H9 (cell line): ENCODE measurements at regions not wholly inside any gene's neighbourhood (a gene's known extent, or its start where the extent isn't known, plus 50 kb on each side); places are given as distances from the start of the nearest gene placed in this dataset.
A peak's percentile ranks its signal among the peaks of the same experiment; 100 is the strongest.

Experiments used
- DNase-seq: peaks from one replicate; pipeline ENCODE4 v3.0.0-alpha.2; 2017
- H2AFZ ChIP-seq: one replicate; pipeline ENCODE4 v1.6.1; 2013; ENCODE audit warnings: mild to moderate bottlenecking, low read length, control low read depth, moderate library complexity
- H2AK5ac ChIP-seq: 2 replicates; pipeline ENCODE4 v1.6.1; 2013; ENCODE audit warnings: low read length, control low read depth, mixed read lengths; ENCODE audit not compliant: insufficient read length
- H2BK120ac ChIP-seq: one replicate; pipeline ENCODE4 v1.6.1; 2013; ENCODE audit warnings: low read depth, mild to moderate bottlenecking, low read length, control low read depth, inconsistent platforms; ENCODE audit not compliant: poor library complexity, severe bottlenecking
- H2BK12ac ChIP-seq: 2 replicates; pipeline ENCODE4 v1.6.1; 2013; ENCODE audit warnings: low read length, control low read depth, mixed read lengths, low read depth; ENCODE audit not compliant: insufficient read length
- H2BK15ac ChIP-seq: 2 replicates; pipeline ENCODE4 v1.6.1; 2013; ENCODE audit warnings: low read depth, low read length, control low read depth
- H2BK20ac ChIP-seq: one replicate; pipeline ENCODE4 v1.6.1; 2013; ENCODE audit warnings: low read depth, mild to moderate bottlenecking, low read length, control low read depth, inconsistent platforms; ENCODE audit not compliant: poor library complexity, severe bottlenecking
- H2BK5ac ChIP-seq: 2 replicates; pipeline ENCODE4 v1.6.1; 2013; ENCODE audit warnings: low read length, control low read depth, mixed read lengths; ENCODE audit not compliant: insufficient read length
- H3K14ac ChIP-seq: 2 replicates; pipeline ENCODE4 v1.6.1; 2013; ENCODE audit warnings: low read length, control low read depth; ENCODE audit not compliant: insufficient read depth
- H3K18ac ChIP-seq: 2 replicates; pipeline ENCODE4 v1.6.1; 2013; ENCODE audit warnings: low read depth, mild to moderate bottlenecking, mixed read lengths, low read length, control low read depth; ENCODE audit not compliant: insufficient read length
- H3K23ac ChIP-seq: 2 replicates; pipeline ENCODE4 v1.6.1; 2013; ENCODE audit warnings: low read length, control low read depth, mixed read lengths, low read depth; ENCODE audit not compliant: insufficient read length
- H3K23me2 ChIP-seq: 2 replicates; pipeline ENCODE4 v1.6.1; 2013; ENCODE audit warnings: low read depth, mild to moderate bottlenecking, mixed read lengths, low read length, control low read depth; ENCODE audit not compliant: insufficient read length, poor library complexity, severe bottlenecking
- H3K27ac ChIP-seq: 2 replicates; pipeline ENCODE4 v1.5.1; 2013; ENCODE audit warnings: low read length, control low read depth, mixed read lengths, low read depth; ENCODE audit not compliant: insufficient read length
- H3K27me3 ChIP-seq: 2 replicates; pipeline ENCODE4 v1.6.1; 2013; ENCODE audit warnings: low read length, control low read depth, inconsistent platforms; ENCODE audit not compliant: insufficient read depth
- H3K4ac ChIP-seq: 2 replicates; pipeline ENCODE4 v1.6.1; 2013; ENCODE audit warnings: low read depth, mild to moderate bottlenecking, control low read depth, inconsistent platforms, low read length, moderate library complexity
- H3K4me1 ChIP-seq: 2 replicates; pipeline ENCODE4 v1.6.1; 2013; ENCODE audit warnings: low read length, control low read depth, inconsistent platforms; ENCODE audit not compliant: insufficient read depth
- H3K4me2 ChIP-seq: 2 replicates; pipeline ENCODE4 v1.6.1; 2013; ENCODE audit warnings: low read length, control low read depth, mixed read lengths; ENCODE audit not compliant: insufficient read length, insufficient read depth
- H3K56ac ChIP-seq: 2 replicates; pipeline ENCODE4 v1.6.1; 2013; ENCODE audit warnings: low read depth, mild to moderate bottlenecking, mixed read lengths, low read length, control low read depth; ENCODE audit not compliant: insufficient read length
- H3K79me1 ChIP-seq: 2 replicates; pipeline ENCODE4 v1.6.1; 2013; ENCODE audit warnings: low read depth, mild to moderate bottlenecking, moderate library complexity, low read length, control low read depth, inconsistent platforms; ENCODE audit not compliant: insufficient read depth, poor library complexity, severe bottlenecking
- H3K79me2 ChIP-seq: 2 replicates; pipeline ENCODE4 v1.6.1; 2013; ENCODE audit warnings: low read length, control low read depth, inconsistent platforms; ENCODE audit not compliant: insufficient read depth
- H3K9ac ChIP-seq: 2 replicates; pipeline ENCODE4 v1.6.1; 2013; ENCODE audit warnings: low read length, control low read depth, mixed read lengths; ENCODE audit not compliant: insufficient read length; ENCODE audit errors: extremely low read depth
- H3K9me3 ChIP-seq: one replicate; pipeline ENCODE4 v1.6.1; 2013; ENCODE audit warnings: low read depth, low read length, inconsistent platforms; ENCODE audit not compliant: control insufficient read depth
- H3T11ph ChIP-seq: one replicate; pipeline ENCODE4 v1.6.1; 2013; ENCODE audit warnings: mild to moderate bottlenecking, low read length, control low read depth, inconsistent platforms
- H4K20me1 ChIP-seq: one replicate; pipeline ENCODE4 v1.6.1; 2013; ENCODE audit not compliant: control insufficient read depth, insufficient read length, insufficient read depth
- H4K5ac ChIP-seq: 2 replicates; pipeline ENCODE4 v1.6.1; 2013; ENCODE audit warnings: low read depth, mild to moderate bottlenecking, mixed read lengths, low read length, control low read depth; ENCODE audit not compliant: insufficient read length
- H4K8ac ChIP-seq: replicated peaks from 2 replicates; pipeline ENCODE4 v1.6.1; 2013; ENCODE audit warnings: low read length, control low read depth, mixed read lengths, low read depth; ENCODE audit not compliant: insufficient read length
- H4K91ac ChIP-seq: 2 replicates; pipeline ENCODE4 v1.6.1; 2013; ENCODE audit warnings: low read depth, mild to moderate bottlenecking, moderate library complexity, mixed read lengths, low read length, control low read depth; ENCODE audit not compliant: insufficient read length
- H3K27ac Mint-ChIP-seq, 3 experiments: 2 replicates in 2 of 3; 3 replicates in 1 of 3; pipeline ENCODE4 v1.8.0; 2020 to 2021; ENCODE audit warnings: mixed read lengths in 3 of 3, mild to moderate bottlenecking in 1 of 3, moderate library complexity in 1 of 3
- H3K27me3 Mint-ChIP-seq: 2 replicates; pipeline ENCODE4 v1.8.0; 2021; ENCODE audit warnings: low read depth, mild to moderate bottlenecking, moderate library complexity, mixed read lengths
- H3K36me3 Mint-ChIP-seq, 3 experiments: 2 replicates in 2 of 3; 3 replicates in 1 of 3; pipeline ENCODE4 v1.8.0; 2020 to 2021; ENCODE audit warnings: low read depth in 3 of 3, mixed read lengths in 3 of 3; ENCODE audit not compliant: insufficient read depth in 1 of 3
- H3K4me1 Mint-ChIP-seq, 2 experiments: 2 replicates each; pipeline ENCODE4 v1.8.0; 2020; ENCODE audit warnings: mixed read lengths in 2 of 2
- H3K4me3 Mint-ChIP-seq, 2 experiments: 2 replicates in 1 of 2; 3 replicates in 1 of 2; pipeline ENCODE4 v1.8.0; 2020 to 2021; ENCODE audit warnings: mild to moderate bottlenecking in 2 of 2, mixed read lengths in 2 of 2, moderate library complexity in 1 of 2
- H3K9me3 Mint-ChIP-seq, 2 experiments: 2 replicates in 1 of 2; 3 replicates in 1 of 2; pipeline ENCODE4 v1.8.0; 2020; ENCODE audit warnings: mild to moderate bottlenecking in 2 of 2, mixed read lengths in 2 of 2, moderate library complexity in 1 of 2
- TF ChIP-seq, protein P1 (sequence below): fragments of 200-600 bp; sonication (generic); conservative IDR thresholded peaks from 3 replicates; pipeline ENCODE4 v1.8.0; 2021; ENCODE audit warnings: antibody characterized with exemption, mild to moderate bottlenecking

DNA sequence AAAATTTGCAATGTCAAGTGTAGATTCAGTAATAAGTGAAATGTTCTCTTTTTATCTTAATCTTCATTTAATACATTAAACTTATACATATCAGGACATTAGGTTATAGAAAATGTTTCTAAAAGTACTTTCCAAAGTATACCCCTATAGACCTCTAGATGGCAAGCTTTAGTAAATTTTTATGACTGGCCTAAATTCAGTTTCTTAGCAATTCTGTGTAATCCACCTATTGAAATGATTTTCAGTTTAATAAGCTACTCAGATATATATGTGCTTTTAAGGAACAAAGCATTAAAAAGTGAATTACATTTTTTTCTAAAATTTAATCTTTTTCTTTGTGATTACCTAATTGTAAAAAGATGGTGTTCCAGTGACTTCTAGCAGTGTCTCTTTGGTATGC is 342.2 kb downstream of the GBE1 start:
- H4K8ac ChIP-seq: no peak overlapping the region
- no peaks in the 10 kb centered on the region for H3K9me3 ChIP-seq
- no peak overlapping the region for H4K5ac ChIP-seq
- no peaks in the 10 kb centered on the region for H3K4me1 ChIP-seq
- no peak for DNase-seq
- no peak overlapping the region for H3K9ac ChIP-seq
- H3K4ac ChIP-seq: no peak overlapping the region
- Mint-ChIP-seq H3K4me1 (peaks cover 0 to 2% of the 10 kb centered on the region in 2 experiments; a peak in 2 of 4 replicates), H3K9me3 (no peaks in the 10 kb centered on the region), H3K27me3 (no peaks in the 10 kb centered on the region; the same call in 1 of the 2 replicates), H3K36me3 (0 out of 7 replicates have a peak, but pooled peaks cover 0 to under 1% (median 0%) of the 10 kb centered on the region in 3 experiments), H3K27ac (no peak overlapping the region), H3K4me3 (no peak overlapping the region)
- H3K18ac ChIP-seq: no peak overlapping the region
- H2BK120ac ChIP-seq: no peak overlapping the region
- H3K23me2 ChIP-seq: no peaks in the 10 kb centered on the region
- no peak overlapping the region for H3K14ac ChIP-seq
- no peak overlapping the region for H2AFZ ChIP-seq
- H2BK12ac ChIP-seq: no peak overlapping the region
- H4K20me1 ChIP-seq: no peaks in the 10 kb centered on the region
- H2AK5ac ChIP-seq: no peak overlapping the region
- no peak overlapping the region for H3K56ac ChIP-seq
- no peaks in the 10 kb centered on the region for H3K79me1 ChIP-seq
- TF ChIP-seq, protein P1, sequence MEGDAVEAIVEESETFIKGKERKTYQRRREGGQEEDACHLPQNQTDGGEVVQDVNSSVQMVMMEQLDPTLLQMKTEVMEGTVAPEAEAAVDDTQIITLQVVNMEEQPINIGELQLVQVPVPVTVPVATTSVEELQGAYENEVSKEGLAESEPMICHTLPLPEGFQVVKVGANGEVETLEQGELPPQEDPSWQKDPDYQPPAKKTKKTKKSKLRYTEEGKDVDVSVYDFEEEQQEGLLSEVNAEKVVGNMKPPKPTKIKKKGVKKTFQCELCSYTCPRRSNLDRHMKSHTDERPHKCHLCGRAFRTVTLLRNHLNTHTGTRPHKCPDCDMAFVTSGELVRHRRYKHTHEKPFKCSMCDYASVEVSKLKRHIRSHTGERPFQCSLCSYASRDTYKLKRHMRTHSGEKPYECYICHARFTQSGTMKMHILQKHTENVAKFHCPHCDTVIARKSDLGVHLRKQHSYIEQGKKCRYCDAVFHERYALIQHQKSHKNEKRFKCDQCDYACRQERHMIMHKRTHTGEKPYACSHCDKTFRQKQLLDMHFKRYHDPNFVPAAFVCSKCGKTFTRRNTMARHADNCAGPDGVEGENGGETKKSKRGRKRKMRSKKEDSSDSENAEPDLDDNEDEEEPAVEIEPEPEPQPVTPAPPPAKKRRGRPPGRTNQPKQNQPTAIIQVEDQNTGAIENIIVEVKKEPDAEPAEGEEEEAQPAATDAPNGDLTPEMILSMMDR: peak; percentile 66
- no peak overlapping the region for H3K23ac ChIP-seq
- no peak overlapping the region for H3K27ac ChIP-seq
- H2BK20ac ChIP-seq: no peak overlapping the region
- H3K79me2 ChIP-seq: no peaks in the 10 kb centered on the region
- no peaks in the 10 kb centered on the region for H3K27me3 ChIP-seq
- H3T11ph ChIP-seq: no peak overlapping the region
- no peak overlapping the region for H2BK15ac ChIP-seq
- no peak overlapping the region for H3K4me2 ChIP-seq
- no peak overlapping the region for H4K91ac ChIP-seq
- H2BK5ac ChIP-seq: no peak overlapping the region
